ENCODE measurements at regions not wholly inside any gene's neighbourhood (a gene's known extent, or its start where the extent isn't known, plus 50 kb on each side); places are given as distances from the start of the nearest gene placed in this dataset.

DNA sequence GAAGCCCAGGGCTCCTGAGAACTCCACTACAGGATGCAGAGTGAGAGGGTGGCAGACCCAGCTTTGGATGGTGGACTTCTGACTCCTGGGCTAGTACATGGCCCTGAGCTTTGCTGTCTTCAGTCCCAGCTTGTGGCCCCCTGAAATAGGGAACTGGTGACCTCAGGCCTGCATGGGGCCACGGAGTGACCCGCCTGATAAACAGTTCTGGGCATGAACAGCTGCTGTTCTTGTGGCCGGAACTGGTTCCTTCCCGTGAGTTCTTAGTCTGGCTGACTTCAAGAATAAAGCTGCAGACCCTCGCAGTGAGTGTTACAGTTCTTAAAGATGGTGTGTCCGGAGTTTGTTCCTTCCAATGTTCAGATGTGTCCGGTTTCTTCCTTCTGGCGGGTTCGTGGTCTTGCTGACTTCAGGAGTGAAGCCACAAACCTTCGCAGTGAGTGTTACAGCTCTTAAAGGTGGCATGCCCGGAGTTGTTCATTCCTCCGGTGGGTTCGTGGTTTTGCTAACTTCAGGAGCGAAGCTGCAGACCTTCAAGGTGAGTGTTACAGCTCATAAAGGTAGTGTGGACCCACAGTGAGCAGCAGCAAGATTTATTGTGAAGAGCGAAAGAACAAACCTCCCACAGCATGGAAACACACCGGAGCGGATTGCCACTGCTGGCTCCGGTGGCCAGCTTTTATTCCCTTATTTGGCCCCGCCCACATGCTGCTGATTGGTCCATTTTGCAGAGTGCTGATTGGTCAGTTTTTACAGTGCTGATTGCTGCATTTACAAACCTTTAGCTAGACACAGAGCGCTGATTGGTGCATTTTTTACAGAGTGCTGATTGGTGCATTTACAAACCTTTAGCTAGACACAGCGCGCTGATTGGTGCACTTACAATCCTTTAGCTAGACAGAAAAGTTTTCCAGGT lies 268.0 kb downstream of the ZEB1 start:
- no peak for TF ChIP-seq SIN3A (IDR thresholded peaks at IDR 0.05; ENCODE audit: borderline replicate concordance, insufficient read depth, low read length)
- TF ChIP-seq POLR2AphosphoS5 (IDR thresholded peaks at IDR 0.05; ENCODE audit: low read depth, low read length), result no peak
- TF ChIP-seq TAF1 (IDR thresholded peaks at IDR 0.05; ENCODE audit: borderline replicate concordance, insufficient read depth, low read length), result no peak
- TF ChIP-seq, protein P1, sequence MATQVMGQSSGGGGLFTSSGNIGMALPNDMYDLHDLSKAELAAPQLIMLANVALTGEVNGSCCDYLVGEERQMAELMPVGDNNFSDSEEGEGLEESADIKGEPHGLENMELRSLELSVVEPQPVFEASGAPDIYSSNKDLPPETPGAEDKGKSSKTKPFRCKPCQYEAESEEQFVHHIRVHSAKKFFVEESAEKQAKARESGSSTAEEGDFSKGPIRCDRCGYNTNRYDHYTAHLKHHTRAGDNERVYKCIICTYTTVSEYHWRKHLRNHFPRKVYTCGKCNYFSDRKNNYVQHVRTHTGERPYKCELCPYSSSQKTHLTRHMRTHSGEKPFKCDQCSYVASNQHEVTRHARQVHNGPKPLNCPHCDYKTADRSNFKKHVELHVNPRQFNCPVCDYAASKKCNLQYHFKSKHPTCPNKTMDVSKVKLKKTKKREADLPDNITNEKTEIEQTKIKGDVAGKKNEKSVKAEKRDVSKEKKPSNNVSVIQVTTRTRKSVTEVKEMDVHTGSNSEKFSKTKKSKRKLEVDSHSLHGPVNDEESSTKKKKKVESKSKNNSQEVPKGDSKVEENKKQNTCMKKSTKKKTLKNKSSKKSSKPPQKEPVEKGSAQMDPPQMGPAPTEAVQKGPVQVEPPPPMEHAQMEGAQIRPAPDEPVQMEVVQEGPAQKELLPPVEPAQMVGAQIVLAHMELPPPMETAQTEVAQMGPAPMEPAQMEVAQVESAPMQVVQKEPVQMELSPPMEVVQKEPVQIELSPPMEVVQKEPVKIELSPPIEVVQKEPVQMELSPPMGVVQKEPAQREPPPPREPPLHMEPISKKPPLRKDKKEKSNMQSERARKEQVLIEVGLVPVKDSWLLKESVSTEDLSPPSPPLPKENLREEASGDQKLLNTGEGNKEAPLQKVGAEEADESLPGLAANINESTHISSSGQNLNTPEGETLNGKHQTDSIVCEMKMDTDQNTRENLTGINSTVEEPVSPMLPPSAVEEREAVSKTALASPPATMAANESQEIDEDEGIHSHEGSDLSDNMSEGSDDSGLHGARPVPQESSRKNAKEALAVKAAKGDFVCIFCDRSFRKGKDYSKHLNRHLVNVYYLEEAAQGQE (IDR thresholded peaks at IDR 0.05; ENCODE audit: insufficient read depth in 1 of 2, low read depth in 2 of 2, low read length in 2 of 2), result no peak
- no peak for TF ChIP-seq FOXP2 (optimal IDR thresholded peaks at IDR 0.05; ENCODE audit: borderline replicate concordance, extremely low read depth, extremely low read length, insufficient read depth)

Data from PFSK-1 (cell line).